H1 (cell line): ENCODE measurements at regions not wholly inside any gene's neighbourhood (a gene's known extent, or its start where the extent isn't known, plus 50 kb on each side); places are given as distances from the start of the nearest gene placed in this dataset.

ENCODE experiments used
- CTCF ChIA-PET: fragments of 300-600 bp; sonication (Branson Sonifier 250); formaldehyde crosslinking; loops from one replicate; lab custom pipeline; 2021; ENCODE audit not compliant: partially characterized antibody; lab: Charles Lee
- POLR2A ChIA-PET: fragments of 300-600 bp; sonication (Branson Sonifier 250); formaldehyde crosslinking; loops from one replicate; lab custom pipeline; 2021; ENCODE audit warnings: inconsistent platforms; ENCODE audit not compliant: partially characterized antibody; lab: Charles Lee
- DNase-seq, 2 experiments: peaks; one replicate each; pipeline versions ENCODE4 v3.0.0 to v3.0.0-alpha.2; 2010 to 2022; ENCODE audit warnings: low spot score in 2 of 2, low read depth in 1 of 2, mixed read lengths in 1 of 2
- FAIRE-seq: peaks from 2 replicates; lab custom pipeline; 2011; peaks lifted over from hg19 to GRCh38; lab: Jason Lieb, UNC
- H2AFZ ChIP-seq: 2 replicates; pipeline ENCODE4 v1.8.1; 2012; ENCODE audit warnings: low read length, inconsistent platforms
- H2AK5ac ChIP-seq: 2 replicates; pipeline ENCODE4 v1.6.1; 2013; ENCODE audit warnings: low read depth, low read length
- H2BK120ac ChIP-seq: replicated peaks from 2 replicates; pipeline ENCODE3; 2013; ENCODE audit warnings: low read depth, low read length, inconsistent platforms
- H2BK12ac ChIP-seq: 2 replicates; pipeline ENCODE4 v1.6.1; 2013; ENCODE audit warnings: low read depth, low read length
- H2BK15ac ChIP-seq: 2 replicates; pipeline ENCODE4 v1.6.1; 2013; ENCODE audit warnings: low read length
- H2BK20ac ChIP-seq: 2 replicates; pipeline ENCODE4 v1.6.1; 2013; ENCODE audit warnings: low read length
- H2BK5ac ChIP-seq: 2 replicates; pipeline ENCODE4 v1.6.1; 2013; ENCODE audit warnings: low read depth, low read length
- H3K14ac ChIP-seq: 2 replicates; pipeline ENCODE4 v1.6.1; 2013; ENCODE audit warnings: inconsistent platforms; ENCODE audit not compliant: insufficient read length
- H3K18ac ChIP-seq: 2 replicates; pipeline ENCODE4 v1.6.1; 2013; ENCODE audit warnings: low read length; ENCODE audit errors: extremely low read depth
- H3K23ac ChIP-seq: 2 replicates; pipeline ENCODE4 v1.6.1; 2013; ENCODE audit warnings: inconsistent platforms; ENCODE audit not compliant: insufficient read length
- H3K23me2 ChIP-seq: 2 replicates; pipeline ENCODE4 v1.6.1; 2013; ENCODE audit warnings: low read depth, low read length
- H3K27ac ChIP-seq: 2 replicates; pipeline ENCODE4 v1.6.1; 2011; ENCODE audit warnings: low read depth, low read length, inconsistent platforms
- H3K27me3 ChIP-seq, 4 experiments: replicated peaks in 1 of 4; 1 replicate in 1 of 4; 2 replicates in 3 of 4; pipeline versions ENCODE4 v1.6.1 to v1.8.1; 2011 to 2013; ENCODE audit warnings: low read length in 3 of 4, mild to moderate bottlenecking in 3 of 4, inconsistent platforms in 2 of 4, mixed read lengths in 2 of 4, moderate library complexity in 1 of 4; ENCODE audit not compliant: control insufficient read depth in 3 of 4, insufficient read depth in 3 of 4; ENCODE audit errors: extremely low read depth in 1 of 4
- H3K36me3 ChIP-seq, 4 experiments: 2 replicates each; pipeline versions ENCODE4 v1.6.1 to v1.8.1; 2011 to 2013; ENCODE audit warnings: mild to moderate bottlenecking in 4 of 4, low read length in 3 of 4, moderate library complexity in 2 of 4, control low read depth in 1 of 4, inconsistent platforms in 1 of 4; ENCODE audit not compliant: insufficient read depth in 4 of 4, control insufficient read depth in 2 of 4
- H3K4ac ChIP-seq: replicated peaks from 2 replicates; pipeline ENCODE3; 2013; ENCODE audit warnings: low read length, low read depth, mixed read lengths, inconsistent platforms; ENCODE audit not compliant: insufficient read length
- H3K4me1 ChIP-seq, 4 experiments: replicated peaks in 1 of 4; 1 replicate in 1 of 4; 2 replicates in 3 of 4; pipeline versions ENCODE4 v1.6.1 to v1.8.1; 2011 to 2013; ENCODE audit warnings: low read length in 3 of 4, inconsistent platforms in 2 of 4, mixed read lengths in 1 of 4; ENCODE audit not compliant: insufficient read depth in 4 of 4, control insufficient read depth in 3 of 4
- H3K4me2 ChIP-seq, 2 experiments: 2 replicates each; pipeline versions ENCODE4 v1.6.1 to v1.8.1; 2011 to 2013; ENCODE audit warnings: low read depth in 2 of 2, low read length in 2 of 2, control low read depth in 1 of 2, inconsistent platforms in 1 of 2, mild to moderate bottlenecking in 1 of 2; ENCODE audit not compliant: insufficient read depth in 1 of 2
- H3K4me3 ChIP-seq, 4 experiments: fragments of 200-600, 300-600 bp in 1 of 4; sonication (generic), shearing (Covaris generic), sonication (Bioruptor Twin) in 1 of 4; 2 replicates each; pipeline versions ENCODE4 v1.5.1 to v1.8.1; 2011 to 2016; ENCODE audit warnings: low read length in 4 of 4, low read depth in 3 of 4, control low read depth in 2 of 4, inconsistent platforms in 2 of 4, mild to moderate bottlenecking in 2 of 4, mixed read lengths in 1 of 4, moderate library complexity in 1 of 4; ENCODE audit not compliant: insufficient read depth in 2 of 4; ENCODE audit errors: extremely low read depth in 1 of 4
- H3K56ac ChIP-seq: replicated peaks from 2 replicates; pipeline ENCODE3; 2013; ENCODE audit warnings: low read depth, mild to moderate bottlenecking, mixed read lengths, low read length, inconsistent platforms; ENCODE audit not compliant: insufficient read length
- H3K79me1 ChIP-seq: 2 replicates; pipeline ENCODE4 v1.6.1; 2013; ENCODE audit warnings: low read depth, low read length, control low read depth
- H3K79me2 ChIP-seq, 2 experiments: 2 replicates each; pipeline versions ENCODE4 v1.6.1 to v1.8.1; 2012 to 2013; ENCODE audit warnings: low read length in 2 of 2, mild to moderate bottlenecking in 2 of 2, inconsistent platforms in 1 of 2; ENCODE audit not compliant: insufficient read depth in 2 of 2, control insufficient read depth in 1 of 2
- H3K9ac ChIP-seq, 4 experiments: replicated peaks in 1 of 4; 1 replicate in 1 of 4; 2 replicates in 3 of 4; pipeline versions ENCODE4 v1.6.1 to v1.8.1; 2011 to 2013; ENCODE audit warnings: low read depth in 3 of 4, low read length in 3 of 4, control low read depth in 2 of 4, mild to moderate bottlenecking in 2 of 4, moderate library complexity in 2 of 4, inconsistent platforms in 1 of 4; ENCODE audit errors: extremely low read depth in 1 of 4
- H3K9me3 ChIP-seq, 2 experiments: 2 replicates each; pipeline versions ENCODE4 v1.6.1 to v1.8.1; 2012 to 2013; ENCODE audit warnings: mild to moderate bottlenecking in 2 of 2, moderate library complexity in 2 of 2, control low read depth in 1 of 2, inconsistent platforms in 1 of 2, low read depth in 1 of 2, low read length in 1 of 2, mixed read lengths in 1 of 2; ENCODE audit not compliant: insufficient read depth in 2 of 2
- H4K20me1 ChIP-seq, 2 experiments: replicated peaks in 1 of 2; 2 replicates each; pipeline versions ENCODE3 to v1.8.1; 2011 to 2013; ENCODE audit warnings: inconsistent platforms in 2 of 2, low read length in 2 of 2, mild to moderate bottlenecking in 1 of 2; ENCODE audit not compliant: insufficient read depth in 2 of 2, control insufficient read depth in 1 of 2
- H4K5ac ChIP-seq: 2 replicates; pipeline ENCODE4 v1.6.1; 2013; ENCODE audit warnings: low read length, low read depth, mixed read lengths, inconsistent platforms; ENCODE audit not compliant: insufficient read length
- H4K8ac ChIP-seq: 2 replicates; pipeline ENCODE4 v1.8.0; 2013; ENCODE audit warnings: mild to moderate bottlenecking, moderate library complexity, low read length, inconsistent platforms; ENCODE audit not compliant: insufficient read depth; ENCODE audit errors: extremely low read depth
- H4K91ac ChIP-seq: replicated peaks from 2 replicates; pipeline ENCODE3; 2013; ENCODE audit warnings: low read length, mixed read lengths, inconsistent platforms; ENCODE audit not compliant: insufficient read length
- CEBPB ChIP-seq: IDR thresholded peaks from 2 replicates; pipeline ENCODE4 v1.6.1; 2012; ENCODE audit warnings: low read depth, low read length
- CTBP2 ChIP-seq: IDR thresholded peaks from 2 replicates; pipeline ENCODE4 v1.7.0; 2011; ENCODE audit warnings: borderline replicate concordance, mild to moderate bottlenecking, moderate library complexity, mixed read lengths, low read length; ENCODE audit not compliant: insufficient read depth, insufficient read length
- EZH2 ChIP-seq: fragments of 200-600 bp; sonication (generic); IDR thresholded peaks from 2 replicates; pipeline ENCODE4 v1.7.1; 2012; ENCODE audit warnings: low read depth, mild to moderate bottlenecking, moderate library complexity, low read length, inconsistent platforms; ENCODE audit not compliant: severe bottlenecking
- GABPA ChIP-seq: IDR thresholded peaks from 2 replicates; pipeline ENCODE4 v1.6.1; 2011; ENCODE audit warnings: mild to moderate bottlenecking, low read length, moderate library complexity, borderline replicate concordance; ENCODE audit not compliant: insufficient read depth
- KDM1A ChIP-seq: fragments of 200-600, 300-600 bp; sonication (generic); IDR thresholded peaks from 2 replicates; pipeline ENCODE4 v1.7.1; 2016; ENCODE audit warnings: mild to moderate bottlenecking, low read length, borderline replicate concordance
- NANOG ChIP-seq: IDR thresholded peaks from 2 replicates; pipeline ENCODE4 v1.6.1; 2011; ENCODE audit warnings: low read length, low read depth, mild to moderate bottlenecking, inconsistent platforms; ENCODE audit not compliant: insufficient read depth, poor library complexity, severe bottlenecking
- PHF8 ChIP-seq: fragments of 200-600 bp; sonication (generic); conservative IDR thresholded peaks from 2 replicates; pipeline ENCODE4 v1.7.1; 2012; ENCODE audit warnings: low read depth, mild to moderate bottlenecking, inconsistent platforms, low read length, moderate library complexity
- POLR2A ChIP-seq, 2 experiments: IDR thresholded peaks; 1 replicate in 1 of 2; 2 replicates in 1 of 2; pipeline ENCODE4 v1.6.1; 2011; ENCODE audit warnings: low read depth in 2 of 2, low read length in 2 of 2, mild to moderate bottlenecking in 2 of 2; ENCODE audit errors: control extremely low read depth in 1 of 2
- RBBP5 ChIP-seq: IDR thresholded peaks from 2 replicates; pipeline ENCODE4 v1.7.1; 2012; ENCODE audit warnings: low read depth, mild to moderate bottlenecking, inconsistent platforms, low read length, moderate library complexity, borderline replicate concordance
- SIN3A ChIP-seq, 2 experiments: IDR thresholded peaks in 1 of 2; conservative IDR thresholded peaks in 1 of 2; 2 replicates each; pipeline ENCODE4 v1.6.1; 2011 to 2012; ENCODE audit warnings: low read length in 2 of 2, improper control_type of control experiment in 1 of 2, low read depth in 1 of 2, mild to moderate bottlenecking in 1 of 2
- SRF ChIP-seq: IDR thresholded peaks from 2 replicates; pipeline ENCODE4 v1.6.1; 2011; ENCODE audit warnings: mild to moderate bottlenecking, low read depth, low read length, moderate library complexity
- SUZ12 ChIP-seq: fragments of 200-600 bp; sonication (generic); IDR thresholded peaks from 2 replicates; pipeline ENCODE4 v1.6.1; 2012; ENCODE audit warnings: mild to moderate bottlenecking, inconsistent platforms, low read length, moderate library complexity, mixed read lengths
- TAF1 ChIP-seq: IDR thresholded peaks from 2 replicates; pipeline ENCODE4 v1.6.1; 2011; ENCODE audit warnings: mild to moderate bottlenecking, low read depth, low read length
- WGBS, 2 experiments: shearing (Covaris generic) in 1 of 2; methylation state at CpG; one replicate each; pipeline versions ENCODE4 v1.1.6 to v1.1.7; 2013 to 2015; ENCODE audit warnings: low lambda C conversion rate in 2 of 2, mixed read lengths in 2 of 2, inconsistent platforms in 1 of 2, low coverage in 1 of 2, missing lambda C conversion rate in 1 of 2; ENCODE audit not compliant: insufficient replicate concordance in 2 of 2, insufficient coverage in 1 of 2, insufficient read length in 1 of 2; ENCODE audit errors: extremely low coverage in 1 of 2, missing lambda C conversion rate in 1 of 2; 5-methylcytosine and 5-hydroxymethylcytosine counted together
- TF ChIP-seq, protein P1 (sequence below): IDR thresholded peaks from 2 replicates; pipeline ENCODE4 v1.6.1; 2011; ENCODE audit warnings: low read depth, mild to moderate bottlenecking, low read length; ENCODE audit not compliant: insufficient read depth

DNA sequence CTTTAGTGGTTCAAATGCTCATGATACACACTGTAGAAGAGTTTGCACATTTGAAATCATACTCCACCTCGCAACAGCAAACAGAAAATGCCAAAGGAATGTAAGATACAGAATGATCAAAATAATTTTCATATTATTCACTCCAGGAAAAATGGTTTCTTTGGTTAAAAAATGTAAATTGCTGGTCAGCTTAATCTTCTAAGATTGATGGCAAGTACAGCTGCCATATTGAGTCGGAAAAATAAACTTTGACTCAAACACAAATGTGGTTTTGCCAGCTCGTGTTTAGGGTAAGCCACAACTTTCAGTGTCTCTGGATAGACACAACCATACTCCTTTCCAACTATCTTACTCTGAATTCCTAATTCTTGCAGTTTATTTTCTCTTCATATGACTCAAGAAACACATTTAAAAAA, 154.9 kb upstream of the SMIM21 start:
- H3K36me3 ChIP-seq = no peaks in the 10 kb centered on the region
- no peak overlapping the region for H2AK5ac ChIP-seq
- no peak overlapping the region for H3K18ac ChIP-seq
- no peaks in the 10 kb centered on the region for H3K23me2 ChIP-seq
- H3K56ac ChIP-seq = no peak overlapping the region
- H3K27me3 ChIP-seq = no peaks in the 10 kb centered on the region
- H2BK5ac ChIP-seq = no peak overlapping the region
- H3K79me2 ChIP-seq = no peaks in the 10 kb centered on the region
- no peak overlapping the region for H2BK120ac ChIP-seq
- no peak overlapping the region for H3K4me3 ChIP-seq
- no peaks in the 10 kb centered on the region for H3K9me3 ChIP-seq
- H2AFZ ChIP-seq = no peak overlapping the region
- no peak overlapping the region for H4K8ac ChIP-seq
- H4K20me1 ChIP-seq = no peaks in the 10 kb centered on the region
- H3K14ac ChIP-seq = no peak overlapping the region
- no peak overlapping the region for H3K4me2 ChIP-seq
- FAIRE-seq (no peak), DNase-seq (no peak)
- no peak overlapping the region for H2BK15ac ChIP-seq
- no peak overlapping the region for H3K9ac ChIP-seq
- no peak overlapping the region for H3K27ac ChIP-seq
- H3K23ac ChIP-seq = no peak overlapping the region
- ChIA-PET CTCF (interaction anchor here (0.8 kb wide), 1 partner anchor 11 kb away, joined by 5 read pairs; no protein-coding TSS in a partner anchor), POLR2A (no interaction called here)
- H3K4me1 ChIP-seq = peaks cover 0 to 6% (median 2%) of the 10 kb centered on the region in 4 experiments; a peak in 5 of 7 replicates
- H3K4ac ChIP-seq = no peak overlapping the region
- no peak overlapping the region for H2BK20ac ChIP-seq
- H2BK12ac ChIP-seq = no peak overlapping the region
- H4K5ac ChIP-seq = no peak overlapping the region
- no peak overlapping the region for H4K91ac ChIP-seq
- H3K79me1 ChIP-seq = no peaks in the 10 kb centered on the region
- WGBS, 2 experiments = 87% methylated on average over 3 of the region's 3 CpGs; no CpG with 5 or more reads in 1 of the 2 experiments
- TF ChIP-seq SIN3A (conservative IDR thresholded peaks at IDR 0.05 in 1 of 2, IDR thresholded peaks at IDR 0.05 in 1 of 2; ENCODE audit: low read depth in 1 of 2, low read length in 2 of 2) (no peak), TAF1 (no peak), EZH2 (no peak), NANOG (no peak), POLR2A (IDR thresholded peaks at IDR 0.05; ENCODE audit: control extremely low read depth in 1 of 2, low read depth in 2 of 2, low read length in 2 of 2) (no peak), SUZ12 (no peak), RBBP5 (no peak), KDM1A (no peak), CTBP2 (no peak), CEBPB (no peak), GABPA (no peak), SRF (no peak), PHF8 (no peak)
- TF ChIP-seq, protein P1, sequence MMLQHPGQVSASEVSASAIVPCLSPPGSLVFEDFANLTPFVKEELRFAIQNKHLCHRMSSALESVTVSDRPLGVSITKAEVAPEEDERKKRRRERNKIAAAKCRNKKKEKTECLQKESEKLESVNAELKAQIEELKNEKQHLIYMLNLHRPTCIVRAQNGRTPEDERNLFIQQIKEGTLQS = no peak
